SK-N-SH (cell line): ENCODE measurements at regions not wholly inside any gene's neighbourhood (a gene's known extent, or its start where the extent isn't known, plus 50 kb on each side); places are given as distances from the start of the nearest gene placed in this dataset.

Experiments used
- CTCF ChIA-PET: fragments of 300-600, 350-600 bp; formaldehyde crosslinking; extraction: SDS; loops from one replicate; lab custom pipeline; 2021; lab: Yijun Ruan, JAX
- POLR2A ChIA-PET: fragments of 350-600 bp; sonication (Branson Sonifier 250); formaldehyde crosslinking; extraction: SDS; loops from one replicate; lab custom pipeline; 2020; ENCODE audit warnings: antibody characterized with exemption, inconsistent platforms; lab: Yijun Ruan, JAX
- DNase-seq: peaks from one replicate; pipeline ENCODE4 v3.0.0; 2012
- H2AFZ ChIP-seq: fragments of 200-600 bp; sonication (generic); 2 replicates; pipeline ENCODE4 v1.8.1; 2016; ENCODE audit warnings: antibody characterized with exemption, mild to moderate bottlenecking, low read depth
- H3F3A ChIP-seq: fragments of 200-600 bp; sonication (generic); replicated peaks from 2 replicates; pipeline ENCODE3; 2016; ENCODE audit warnings: antibody characterized with exemption, mild to moderate bottlenecking; ENCODE audit not compliant: insufficient read depth
- H3K27ac ChIP-seq, 2 experiments: fragments of 200-500 bp in 1 of 2; fragments of 200-600 bp in 1 of 2; sonication (Bioruptor generic) in 1 of 2; sonication (generic), shearing (Covaris generic) in 1 of 2; 2 replicates each; pipeline versions ENCODE4 v1.5.1 to v1.6.1; 2014 to 2016; ENCODE audit warnings: low read depth in 2 of 2, inconsistent platforms in 1 of 2, low read length in 1 of 2, mild to moderate bottlenecking in 1 of 2, mixed read lengths in 1 of 2
- H3K27me3 ChIP-seq: fragments of 200-600 bp; sonication (generic), shearing (Covaris generic); 2 replicates; pipeline ENCODE4 v1.6.1; 2016; ENCODE audit warnings: mixed run types; ENCODE audit not compliant: insufficient read depth
- H3K36me3 ChIP-seq, 2 experiments: fragments of 200-500 bp in 1 of 2; fragments of 200-600 bp in 1 of 2; sonication (Bioruptor generic) in 1 of 2; sonication (generic) in 1 of 2; replicated peaks in 1 of 2; 2 replicates each; pipeline versions ENCODE3 to v1.5.1; 2014 to 2016; ENCODE audit warnings: low read length in 1 of 2, mild to moderate bottlenecking in 1 of 2; ENCODE audit not compliant: insufficient read depth in 2 of 2, control insufficient read depth in 1 of 2
- H3K4me1 ChIP-seq, 2 experiments: fragments of 200-500 bp in 1 of 2; fragments of 200-600 bp in 1 of 2; sonication (Bioruptor generic) in 1 of 2; sonication (generic), shearing (Covaris generic) in 1 of 2; 2 replicates each; pipeline versions ENCODE4 v1.5.1 to v1.6.1; 2014 to 2016; ENCODE audit warnings: low read depth in 1 of 2, low read length in 1 of 2, mixed run types in 1 of 2; ENCODE audit not compliant: insufficient read depth in 2 of 2, control insufficient read depth in 1 of 2
- H3K4me2 ChIP-seq: fragments of 200-600 bp; sonication (generic), shearing (Covaris generic); 2 replicates; pipeline ENCODE4 v1.6.1; 2017; ENCODE audit warnings: mixed run types
- H3K4me3 ChIP-seq, 2 experiments: fragments of 200-500 bp in 1 of 2; fragments of 200-600 bp in 1 of 2; sonication (Bioruptor generic) in 1 of 2; sonication (generic), shearing (Covaris generic) in 1 of 2; 2 replicates each; pipeline versions ENCODE4 v1.5.1 to v1.8.1; 2014 to 2016; ENCODE audit warnings: low read depth in 2 of 2, inconsistent platforms in 1 of 2, low read length in 1 of 2, mild to moderate bottlenecking in 1 of 2, mixed read lengths in 1 of 2, moderate library complexity in 1 of 2
- H3K79me2 ChIP-seq: fragments of 200-600 bp; sonication (generic); 2 replicates; pipeline ENCODE4 v1.8.1; 2017; ENCODE audit warnings: mild to moderate bottlenecking; ENCODE audit not compliant: insufficient read depth
- H3K9ac ChIP-seq: fragments of 200-600 bp; sonication (generic); 2 replicates; pipeline ENCODE4 v1.6.1; 2017; ENCODE audit warnings: mixed run types
- H3K9me2 ChIP-seq: fragments of 200-600 bp; sonication (generic); 2 replicates; pipeline ENCODE4 v1.6.1; 2017; ENCODE audit warnings: mixed run types
- H3K9me3 ChIP-seq: fragments of 200-600 bp; sonication (generic); 2 replicates; pipeline ENCODE4 v1.6.1; 2017; ENCODE audit warnings: mixed run types, mild to moderate bottlenecking, moderate library complexity
- H4K20me1 ChIP-seq: fragments of 200-600 bp; sonication (generic); 2 replicates; pipeline ENCODE4 v1.6.1; 2017; ENCODE audit warnings: mild to moderate bottlenecking, mixed run types; ENCODE audit not compliant: insufficient read depth
- EP300 ChIP-seq, 2 experiments: IDR thresholded peaks; 2 replicates each; pipeline versions ENCODE4 v1.4.0 to v1.6.1; 2012; ENCODE audit warnings: borderline replicate concordance in 1 of 2, low read depth in 1 of 2, low read length in 1 of 2
- FOSL2 ChIP-seq: IDR thresholded peaks from 2 replicates; pipeline ENCODE4 v1.4.0; 2012; ENCODE audit warnings: low read depth, mild to moderate bottlenecking, moderate library complexity, borderline replicate concordance
- FOXJ3 ChIP-seq: sonication (generic); formaldehyde crosslinking; IDR thresholded peaks from 2 replicates; pipeline ENCODE4 v1.5.1; 2020; ENCODE audit warnings: mild to moderate bottlenecking, missing genetic modification reagents
- GABPA ChIP-seq: IDR thresholded peaks from 2 replicates; pipeline ENCODE4 v1.4.0; 2012; ENCODE audit warnings: low read depth, mild to moderate bottlenecking
- IRF3 ChIP-seq: fragments of 150-350 bp; IDR thresholded peaks from 2 replicates; pipeline ENCODE4 v1.6.1; 2016; ENCODE audit warnings: mild to moderate bottlenecking, low read depth, low read length
- JUND ChIP-seq: IDR thresholded peaks from 2 replicates; pipeline ENCODE4 v1.4.0; 2012
- MAX ChIP-seq: IDR thresholded peaks from 2 replicates; pipeline ENCODE4 v1.4.0; 2012; ENCODE audit warnings: low read depth
- MEF2A ChIP-seq: IDR thresholded peaks from 2 replicates; pipeline ENCODE4 v1.4.0; 2012; ENCODE audit warnings: low read depth, borderline replicate concordance
- NRF1 ChIP-seq: IDR thresholded peaks from 2 replicates; pipeline ENCODE4 v1.6.1; 2012; ENCODE audit warnings: low read depth, mild to moderate bottlenecking, low read length
- PBX3 ChIP-seq: IDR thresholded peaks from 2 replicates; pipeline ENCODE4; 2012
- POLR2AphosphoS5 ChIP-seq: IDR thresholded peaks from 2 replicates; pipeline ENCODE4 v1.6.1; 2012; ENCODE audit warnings: low read depth, low read length
- REST ChIP-seq: IDR thresholded peaks from 2 replicates; pipeline ENCODE4 v1.6.1; 2012; ENCODE audit warnings: mild to moderate bottlenecking, low read depth, low read length, moderate library complexity
- RFX5 ChIP-seq: IDR thresholded peaks from 2 replicates; pipeline ENCODE4 v1.6.1; 2012; ENCODE audit warnings: mild to moderate bottlenecking, improper control_type of control experiment, low read length
- RXRA ChIP-seq: IDR thresholded peaks from 2 replicates; pipeline ENCODE4 v1.4.0; 2012; ENCODE audit warnings: low read depth, mild to moderate bottlenecking, borderline replicate concordance
- SIN3A ChIP-seq: IDR thresholded peaks from 2 replicates; pipeline ENCODE4 v1.6.1; 2012; ENCODE audit warnings: low read depth, mild to moderate bottlenecking, low read length, moderate library complexity, borderline replicate concordance
- SMC3 ChIP-seq: IDR thresholded peaks from 2 replicates; pipeline ENCODE4 v1.6.1; 2012; ENCODE audit warnings: low read depth, low read length, improper control_type of control experiment
- TAF1 ChIP-seq: IDR thresholded peaks from 2 replicates; pipeline ENCODE4 v1.6.1; 2012; ENCODE audit warnings: low read depth, mild to moderate bottlenecking, low read length, moderate library complexity, borderline replicate concordance
- TEAD4 ChIP-seq: IDR thresholded peaks from 2 replicates; pipeline ENCODE4 v1.4.0; 2012; ENCODE audit warnings: mild to moderate bottlenecking, borderline replicate concordance; ENCODE audit not compliant: insufficient read depth
- USF1 ChIP-seq: IDR thresholded peaks from 2 replicates; pipeline ENCODE4 v1.4.0; 2012; ENCODE audit warnings: low read depth, borderline replicate concordance
- YY1 ChIP-seq: IDR thresholded peaks from 2 replicates; pipeline ENCODE4 v1.4.0; 2012; ENCODE audit warnings: low read depth, mild to moderate bottlenecking
- ZBTB33 ChIP-seq: IDR thresholded peaks from 2 replicates; pipeline ENCODE4 v1.4.0; 2012; ENCODE audit warnings: low read depth, borderline replicate concordance
- WGBS: methylation state at CpG from one replicate; pipeline ENCODE4 v1.1.6; 2017; ENCODE audit warnings: low lambda C conversion rate; 5-methylcytosine and 5-hydroxymethylcytosine counted together

- TF ChIP-seq RFX5 (no peak), TEAD4 (no peak), ZBTB33 (no peak), SMC3 (no peak), FOSL2 (no peak), RXRA (no peak), REST (no peak)
These were observed 63.6 kb upstream of the HDAC4 start (continued) for GRCh38 chr2:239464166-239465016.

GRCh38 chr2:239463541-239464165 lies 62.8 kb upstream of the HDAC4 start:
- ChIA-PET CTCF (interaction anchor here (0.6 kb wide), 1 partner anchor 38 kb away, joined by 3 read pairs; no protein-coding TSS in a partner anchor), POLR2A (no interaction called here)
- H3F3A ChIP-seq, result no peaks in the 10 kb centered on the region
- H3K36me3 ChIP-seq, result no peaks in the 10 kb centered on the region
- WGBS, result 26% methylated on average over 5 of the region's 16 CpGs
- DNase-seq, result no peak
- no peak overlapping the region for H2AFZ ChIP-seq
- no peaks in the 10 kb centered on the region for H3K79me2 ChIP-seq
- H3K27me3 ChIP-seq, result no peaks in the 10 kb centered on the region
- no peak overlapping the region for H3K4me3 ChIP-seq
- H3K9me2 ChIP-seq, result no peaks in the 10 kb centered on the region
- no peak overlapping the region for H3K4me2 ChIP-seq
- H3K27ac ChIP-seq, result no peak overlapping the region
- no peaks in the 10 kb centered on the region for H4K20me1 ChIP-seq
- peaks cover 0 to 12% of the 10 kb centered on the region in 2 experiments; a peak in 1 of 4 replicates for H3K4me1 ChIP-seq
- H3K9ac ChIP-seq, result no peak overlapping the region
- H3K9me3 ChIP-seq, result no peaks in the 10 kb centered on the region
- TF ChIP-seq MAX, result no peak
- TF ChIP-seq IRF3, result no peak
- TF ChIP-seq GABPA, result no peak
- no peak for TF ChIP-seq PBX3
- TF ChIP-seq YY1, result no peak
- no peak for TF ChIP-seq MEF2A
- TF ChIP-seq USF1, result no peak
- TF ChIP-seq NRF1, result no peak
- TF ChIP-seq FOXJ3 (CRISPR knock-in tag), result no peak
- TF ChIP-seq JUND, result no peak
- TF ChIP-seq FOSL2, result no peak
- TF ChIP-seq SIN3A, result no peak
- no peak for TF ChIP-seq SMC3
- TF ChIP-seq EP300 (IDR thresholded peaks at IDR 0.05; ENCODE audit: borderline replicate concordance in 1 of 2, low read depth in 1 of 2, low read length in 1 of 2), result no peak
- no peak for TF ChIP-seq TAF1
- TF ChIP-seq POLR2AphosphoS5, result no peak
